HEK293T (cell line): ENCODE measurements at regions not wholly inside any gene's neighbourhood (a gene's known extent, or its start where the extent isn't known, plus 50 kb on each side); places are given as distances from the start of the nearest gene placed in this dataset.

Experiments used
- BHLHE40 ChIP-seq: fragments of 450-650 bp; IDR thresholded peaks from 2 replicates; pipeline ENCODE4 v1.6.1; 2016; ENCODE audit warnings: mild to moderate bottlenecking, moderate library complexity, borderline replicate concordance
- ELF4 ChIP-seq: fragments of 450-650 bp; IDR thresholded peaks from 2 replicates; pipeline ENCODE4 v1.6.1; 2017; ENCODE audit warnings: antibody characterized with exemption
- FOXM1 ChIP-seq: fragments of 450-650 bp; IDR thresholded peaks from 2 replicates; pipeline ENCODE4 v1.6.1; 2017; ENCODE audit warnings: mild to moderate bottlenecking, borderline replicate concordance
- L3MBTL2 ChIP-seq: fragments of 450-650 bp; conservative IDR thresholded peaks from 2 replicates; pipeline ENCODE4 v1.6.1; 2016; ENCODE audit warnings: mild to moderate bottlenecking
- NFRKB ChIP-seq: fragments of 450-650 bp; IDR thresholded peaks from 2 replicates; pipeline ENCODE4 v1.6.1; 2016; ENCODE audit warnings: mild to moderate bottlenecking, moderate library complexity
- SP1 ChIP-seq: fragments of 450-650 bp; IDR thresholded peaks from 2 replicates; pipeline ENCODE4 v1.6.1; 2017
- TARDBP ChIP-seq: fragments of 450-650 bp; IDR thresholded peaks from 2 replicates; pipeline ENCODE4 v1.6.1; 2016
- ZNF384 ChIP-seq: fragments of 450-650 bp; IDR thresholded peaks from 2 replicates; pipeline ENCODE4 v1.6.1; 2016

DNA sequence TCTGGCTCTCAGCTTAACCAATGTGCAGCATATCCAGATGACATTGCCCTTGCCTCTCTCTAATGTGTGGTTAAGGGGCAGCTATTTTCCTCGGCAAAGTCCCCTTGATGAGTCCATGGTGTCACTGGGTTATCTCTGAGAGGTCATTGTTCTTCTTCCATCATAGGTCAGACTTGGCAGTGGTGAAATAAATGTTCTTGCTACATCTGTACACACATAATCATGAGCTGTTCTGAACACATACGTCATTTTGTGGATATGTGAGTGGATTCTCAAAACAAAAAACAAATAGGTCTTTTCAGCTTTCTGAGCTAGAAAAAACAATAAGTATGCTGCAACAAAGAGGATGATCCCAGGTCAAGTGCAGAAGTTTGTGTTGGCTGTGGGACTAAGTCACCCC lies 134.7 kb upstream of the PTPN3 start:
- TF ChIP-seq L3MBTL2, result no peak
- TF ChIP-seq BHLHE40, result no peak
- no peak for TF ChIP-seq TARDBP
- TF ChIP-seq SP1, result no peak
- TF ChIP-seq ELF4, result no peak
- no peak for TF ChIP-seq NFRKB
- TF ChIP-seq FOXM1, result no peak
- no peak for TF ChIP-seq ZNF384
